Astrocyte (in vitro differentiated cells and primary cell): ENCODE measurements at regions not wholly inside any gene's neighbourhood (a gene's known extent, or its start where the extent isn't known, plus 50 kb on each side); places are given as distances from the start of the nearest gene placed in this dataset.

Experiments
- DNase-seq: peaks from one replicate; pipeline ENCODE4 v3.0.0-alpha.2; 2010; ENCODE audit warnings: low read depth
- FAIRE-seq: peaks from 2 replicates; lab custom pipeline; 2011; peaks lifted over from hg19 to GRCh38; lab: Jason Lieb, UNC
- H2AFZ ChIP-seq: 2 replicates; pipeline ENCODE4 v1.6.0; 2012; ENCODE audit warnings: low read depth, low read length, inconsistent platforms
- H3K27ac ChIP-seq: 2 replicates; pipeline ENCODE4 v1.5.1; 2011; ENCODE audit warnings: low read depth, low read length, inconsistent platforms
- H3K27me3 ChIP-seq: 2 replicates; pipeline ENCODE4 v1.6.0; 2011; ENCODE audit warnings: low read length, inconsistent platforms; ENCODE audit not compliant: insufficient read depth
- H3K36me3 ChIP-seq: 2 replicates; pipeline ENCODE4 v1.5.1; 2011; ENCODE audit warnings: low read length, inconsistent platforms; ENCODE audit not compliant: insufficient read depth
- H3K4me1 ChIP-seq: 2 replicates; pipeline ENCODE4 v1.5.1; 2011; ENCODE audit warnings: low read length, inconsistent platforms; ENCODE audit not compliant: insufficient read depth
- H3K4me2 ChIP-seq: 2 replicates; pipeline ENCODE4 v1.6.0; 2012; ENCODE audit warnings: low read length, inconsistent platforms
- H3K4me3 ChIP-seq: 2 replicates; pipeline ENCODE4 v1.5.1; 2011; ENCODE audit warnings: low read depth, mild to moderate bottlenecking, low read length, inconsistent platforms; ENCODE audit not compliant: insufficient read depth
- H3K79me2 ChIP-seq: 2 replicates; pipeline ENCODE4 v1.6.0; 2012; ENCODE audit warnings: mild to moderate bottlenecking, low read length, inconsistent platforms; ENCODE audit not compliant: insufficient read depth
- H3K9ac ChIP-seq: 2 replicates; pipeline ENCODE4 v1.6.0; 2012; ENCODE audit warnings: mild to moderate bottlenecking, low read length, inconsistent platforms
- H3K9me3 ChIP-seq: 2 replicates; pipeline ENCODE4 v1.5.1; 2012; ENCODE audit warnings: low read depth, mild to moderate bottlenecking, low read length, inconsistent platforms; ENCODE audit not compliant: insufficient read depth
- H4K20me1 ChIP-seq: 2 replicates; pipeline ENCODE4 v1.6.0; 2012; ENCODE audit warnings: low read length, inconsistent platforms; ENCODE audit not compliant: insufficient read depth
- H3K27ac Mint-ChIP-seq: one replicate; pipeline ENCODE4 v1.8.0; 2021; ENCODE audit warnings: mild to moderate bottlenecking, mixed read lengths; ENCODE audit not compliant: unreplicated experiment
- H3K27me3 Mint-ChIP-seq: one replicate; pipeline ENCODE4 v1.8.0; 2021; ENCODE audit warnings: low read depth, mixed read lengths; ENCODE audit not compliant: unreplicated experiment
- H3K36me3 Mint-ChIP-seq: one replicate; pipeline ENCODE4 v1.8.0; 2021; ENCODE audit warnings: low read depth, mixed read lengths; ENCODE audit not compliant: unreplicated experiment
- H3K4me1 Mint-ChIP-seq: one replicate; pipeline ENCODE4 v1.8.0; 2021; ENCODE audit warnings: low read depth, mixed read lengths; ENCODE audit not compliant: unreplicated experiment
- H3K4me3 Mint-ChIP-seq: one replicate; pipeline ENCODE4 v1.8.0; 2021; ENCODE audit warnings: mild to moderate bottlenecking, moderate library complexity, mixed read lengths; ENCODE audit not compliant: unreplicated experiment
- H3K9me3 Mint-ChIP-seq: one replicate; pipeline ENCODE4 v1.8.0; 2021; ENCODE audit warnings: mild to moderate bottlenecking, mixed read lengths; ENCODE audit not compliant: unreplicated experiment
- CTCF ChIP-seq: IDR thresholded peaks from 2 replicates; pipeline ENCODE4 v1.5.1; 2011; ENCODE audit warnings: low read depth, mild to moderate bottlenecking, inconsistent platforms, low read length, moderate library complexity; ENCODE audit not compliant: insufficient read depth
- EZH2 ChIP-seq: IDR thresholded peaks from 2 replicates; pipeline ENCODE4 v1.6.1; 2012; ENCODE audit warnings: mild to moderate bottlenecking, low read length, inconsistent platforms; ENCODE audit not compliant: insufficient read depth

GRCh38 chr2:235419996-235420395 is 73.8 kb upstream of the AGAP1 start:
- Histone ChIP-seq H3K27me3 (no peaks in the 10 kb centered on the region), H3K36me3 (no peaks in the 10 kb centered on the region), H3K27ac (no peak overlapping the region), H3K4me2 (no peak overlapping the region), H3K79me2 (no peaks in the 10 kb centered on the region), H3K4me3 (no peak overlapping the region), H2AFZ (no peak overlapping the region), H3K9me3 (peaks cover 3% of the 10 kb centered on the region), H4K20me1 (no peaks in the 10 kb centered on the region), H3K4me1 (no peaks in the 10 kb centered on the region), H3K9ac (no peak overlapping the region)
- Mint-ChIP-seq H3K9me3 (peaks cover 10% of the 10 kb centered on the region), H3K4me1 (peaks cover 8% of the 10 kb centered on the region), H3K27me3 (peaks cover 2% of the 10 kb centered on the region), H3K4me3 (no peak overlapping the region), H3K27ac (no peak overlapping the region), H3K36me3 (no peaks in the 10 kb centered on the region)
- DNase-seq (no peak), FAIRE-seq (no peak)
- TF ChIP-seq CTCF: no peak
- no peak for TF ChIP-seq EZH2

- no peak overlapping the region for H2AFZ ChIP-seq
- no peak overlapping the region for H3K27ac ChIP-seq
- no peak overlapping the region for H3K9ac ChIP-seq
- Mint-ChIP-seq H3K27me3 (peaks cover 3% of the 10 kb centered on the region), H3K36me3 (no peaks in the 10 kb centered on the region), H3K9me3 (peaks cover 10% of the 10 kb centered on the region), H3K4me1 (peaks cover 8% of the 10 kb centered on the region), H3K4me3 (no peak overlapping the region), H3K27ac (no peak overlapping the region)
- no peaks in the 10 kb centered on the region for H3K79me2 ChIP-seq
- H4K20me1 ChIP-seq: no peaks in the 10 kb centered on the region
- H3K9me3 ChIP-seq: peaks cover 3% of the 10 kb centered on the region
- TF ChIP-seq EZH2 (no peak), CTCF (no peak)
- H3K27me3 ChIP-seq: no peaks in the 10 kb centered on the region
- no peak for DNase-seq
- no peak for FAIRE-seq
- H3K4me3 ChIP-seq: no peak overlapping the region
- no peaks in the 10 kb centered on the region for H3K36me3 ChIP-seq
- no peak overlapping the region for H3K4me2 ChIP-seq
- H3K4me1 ChIP-seq: no peaks in the 10 kb centered on the region
Observed at GRCh38 chr2:235421618-235422017, 72.2 kb upstream of the AGAP1 start.

GRCh38 chr2:235430366-235431083 is 63.3 kb upstream of the AGAP1 start:
- Histone ChIP-seq H3K9me3 (no peaks in the 10 kb centered on the region), H3K9ac (no peak overlapping the region), H4K20me1 (no peaks in the 10 kb centered on the region), H2AFZ (no peak overlapping the region), H3K4me1 (no peaks in the 10 kb centered on the region), H3K4me2 (no peak overlapping the region), H3K4me3 (no peak overlapping the region), H3K79me2 (no peaks in the 10 kb centered on the region), H3K27me3 (peaks cover 6% of the 10 kb centered on the region), H3K27ac (no peak overlapping the region), H3K36me3 (no peaks in the 10 kb centered on the region)
- Mint-ChIP-seq H3K4me3 (no peak overlapping the region), H3K27ac (no peak overlapping the region), H3K36me3 (no peaks in the 10 kb centered on the region), H3K9me3 (no peaks in the 10 kb centered on the region), H3K27me3 (peaks cover 26% of the 10 kb centered on the region), H3K4me1 (no peaks in the 10 kb centered on the region)
- TF ChIP-seq EZH2 (no peak), CTCF (no peak)
- FAIRE-seq (no peak), DNase-seq (no peak)
